COR-L47 (cell line): ENCODE measurements at regions not wholly inside any gene's neighbourhood (a gene's known extent, or its start where the extent isn't known, plus 50 kb on each side); places are given as distances from the start of the nearest gene placed in this dataset.
"Not testable (repeated sequence)": the region's sequence is repeated elsewhere in the genome, so short reads cannot be mapped to it uniquely, and the experiment has no call there.

Experiments
- DNase-seq: peaks from one replicate; lab custom pipeline; 2025; lab: John Stamatoyannopoulos, UW

DNA sequence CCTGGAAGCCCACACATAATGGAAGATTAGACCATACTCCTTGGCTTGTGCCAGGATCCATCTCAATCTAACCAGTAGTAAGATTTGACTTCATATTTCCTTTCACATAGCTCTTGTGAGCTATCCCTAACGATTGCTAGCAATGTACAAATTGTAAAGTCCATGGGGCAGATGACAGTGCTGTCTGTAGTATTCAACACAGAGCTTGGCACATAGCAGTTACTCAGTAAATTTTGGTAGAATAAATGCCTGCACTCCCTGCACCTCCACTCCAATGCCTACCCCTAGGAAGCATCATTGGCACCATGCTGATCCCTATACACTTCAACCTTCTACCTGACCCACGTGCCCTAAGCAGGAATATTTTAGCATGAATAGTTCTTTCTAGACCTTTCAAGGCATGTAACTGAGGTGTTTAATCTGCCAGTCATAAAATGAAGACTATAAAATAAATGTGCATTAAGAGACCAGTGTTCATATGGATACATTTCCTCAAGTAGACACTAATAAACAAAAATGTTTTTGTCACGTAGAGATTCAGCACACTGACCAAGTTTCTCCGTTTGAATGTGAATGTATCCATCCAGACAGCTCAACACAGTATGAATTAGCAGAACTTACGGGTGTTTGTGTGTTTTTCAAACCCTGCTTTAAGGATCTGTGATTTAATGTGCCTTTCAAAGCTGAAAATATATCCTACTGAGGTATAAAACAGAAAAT lies 98.8 kb downstream of the BMP4 start:
- no peak for DNase-seq

DNA sequence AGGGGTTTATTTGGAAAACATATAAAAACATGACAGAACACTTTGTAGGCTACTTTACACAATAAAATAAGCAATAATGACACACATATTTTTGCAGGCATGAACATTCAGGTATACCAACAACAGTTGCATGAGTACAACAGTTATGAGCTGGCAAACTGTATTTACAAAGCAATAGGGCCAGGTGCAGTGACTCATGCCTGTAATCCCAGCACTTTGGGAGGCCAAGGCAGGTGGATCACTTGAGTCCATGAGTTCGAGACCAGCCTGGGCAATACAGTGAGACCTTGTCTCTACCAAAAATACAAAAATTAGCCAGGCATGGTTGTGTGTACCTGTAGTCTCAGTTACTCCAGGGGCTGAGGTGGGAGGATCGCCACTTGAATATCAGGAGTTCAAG lies 101.1 kb downstream of the BMP4 start:
- no peak for DNase-seq

DNA sequence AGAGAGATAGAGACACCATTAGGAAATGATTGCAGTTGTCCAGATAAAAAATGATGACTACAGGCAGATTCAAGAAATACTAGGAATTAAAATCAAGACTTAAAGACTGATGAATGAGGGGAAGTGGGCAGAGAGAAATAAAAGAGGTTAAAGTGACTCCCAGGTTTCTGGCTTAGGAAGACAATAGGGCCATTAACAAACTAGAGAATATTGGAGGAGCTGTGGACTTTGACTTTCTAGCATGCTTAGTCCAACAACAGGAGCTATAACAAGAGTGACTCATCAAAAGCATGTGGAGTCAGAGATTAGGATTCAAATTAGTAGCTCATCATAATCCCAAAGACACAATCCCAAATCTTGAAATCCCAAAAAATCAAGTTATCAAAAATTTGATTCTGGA lies 101.5 kb downstream of the BMP4 start:
- no peak for DNase-seq

DNA sequence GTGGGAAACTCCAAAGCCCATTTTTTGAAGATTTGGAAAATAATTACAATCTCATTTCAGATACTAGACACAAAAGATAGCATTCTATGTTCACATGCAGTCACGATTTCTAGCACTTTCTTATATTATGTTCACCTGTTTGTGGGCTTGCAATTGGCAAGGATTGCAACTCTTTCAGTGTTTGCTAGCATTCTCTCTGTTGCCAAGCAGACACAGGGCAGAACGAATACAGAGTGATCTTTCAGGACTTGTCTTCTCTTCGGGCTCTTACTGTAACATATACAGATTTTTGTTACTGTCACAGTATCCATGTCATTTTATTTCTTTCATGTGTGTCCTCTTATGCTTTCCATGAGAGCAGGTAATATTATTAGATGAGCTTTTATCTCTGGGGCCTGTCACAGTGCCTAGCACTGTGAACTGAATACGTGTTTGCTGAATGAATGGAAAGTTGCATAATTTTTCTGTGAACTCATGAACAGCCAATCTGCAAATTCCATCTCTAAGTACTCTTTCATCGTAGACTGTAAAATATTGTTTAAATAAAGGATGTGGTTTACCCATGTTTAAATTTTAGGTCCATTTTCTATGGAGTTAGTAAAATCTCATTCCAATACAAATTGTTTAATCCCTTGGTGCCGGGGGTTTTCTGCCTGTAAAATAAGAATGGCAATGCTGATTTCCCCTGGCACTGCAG lies 105.1 kb downstream of the BMP4 start:
- DNase-seq = no peak

DNA sequence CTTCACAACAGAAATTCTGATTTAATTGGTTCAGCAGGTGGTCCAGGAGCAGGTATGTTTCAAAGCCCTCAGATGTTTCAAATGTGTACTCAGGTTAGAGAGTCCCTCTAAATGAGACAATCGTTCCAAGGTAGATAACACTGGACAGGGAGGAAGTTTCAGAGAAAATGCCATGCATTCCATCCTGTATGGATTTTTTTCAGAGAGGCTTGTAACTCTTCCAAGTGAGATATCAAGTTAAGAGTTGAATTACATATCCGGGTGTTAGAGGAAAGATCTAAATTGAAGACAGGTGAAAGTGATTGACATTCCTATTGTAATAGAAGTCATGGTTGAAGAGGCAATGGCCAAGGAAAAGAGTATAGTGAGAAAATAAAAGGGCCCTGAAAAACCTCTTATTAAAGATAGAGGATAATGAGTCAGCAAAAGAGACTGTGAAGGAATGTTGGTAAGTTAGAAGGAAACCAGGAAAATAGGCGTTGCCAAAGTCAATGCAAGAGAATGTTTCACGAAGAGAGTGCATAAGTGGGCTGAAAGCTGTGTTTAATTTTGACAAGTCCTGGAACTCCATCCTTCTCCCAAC lies 105.8 kb downstream of the BMP4 start:
- no peak for DNase-seq

DNA sequence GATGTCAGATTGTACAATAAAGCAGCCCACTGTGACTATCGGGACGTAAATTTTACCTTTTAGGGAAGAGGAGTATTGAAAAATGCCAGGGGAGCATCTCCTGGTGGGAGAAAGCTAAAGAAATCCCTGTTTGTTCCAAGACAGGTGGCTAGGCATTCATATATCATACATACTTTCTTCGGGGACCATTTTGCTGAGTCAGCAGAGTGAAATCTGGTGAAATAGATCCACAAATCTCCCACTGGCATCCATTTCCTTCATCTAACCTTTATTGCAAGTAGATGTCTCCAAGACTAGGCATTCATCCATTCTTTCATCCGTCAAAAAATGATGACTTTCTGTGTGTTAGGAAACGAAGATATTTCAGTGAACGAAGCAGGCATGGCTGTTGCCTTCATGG lies 107.1 kb downstream of the BMP4 start:
- no peak for DNase-seq

DNA sequence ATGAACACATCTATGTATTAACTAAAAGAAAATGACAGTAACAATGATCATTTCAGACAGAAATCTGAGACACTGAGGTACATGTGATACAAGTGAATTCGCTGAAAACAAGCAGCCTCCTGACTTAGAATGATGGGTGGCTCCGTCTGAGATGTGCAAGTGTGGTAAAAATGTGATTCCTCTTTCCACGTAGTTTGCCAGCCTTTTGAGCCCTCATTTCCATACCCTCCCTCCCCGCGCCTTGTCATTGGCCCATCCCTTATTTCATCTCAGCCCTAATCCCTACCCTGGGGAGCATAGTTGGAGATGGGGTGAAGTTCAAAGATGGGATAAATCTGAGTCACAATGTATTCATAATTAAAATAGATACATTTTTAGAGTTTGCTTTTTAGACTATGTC lies 107.8 kb downstream of the BMP4 start:
- DNase-seq = no peak

DNA sequence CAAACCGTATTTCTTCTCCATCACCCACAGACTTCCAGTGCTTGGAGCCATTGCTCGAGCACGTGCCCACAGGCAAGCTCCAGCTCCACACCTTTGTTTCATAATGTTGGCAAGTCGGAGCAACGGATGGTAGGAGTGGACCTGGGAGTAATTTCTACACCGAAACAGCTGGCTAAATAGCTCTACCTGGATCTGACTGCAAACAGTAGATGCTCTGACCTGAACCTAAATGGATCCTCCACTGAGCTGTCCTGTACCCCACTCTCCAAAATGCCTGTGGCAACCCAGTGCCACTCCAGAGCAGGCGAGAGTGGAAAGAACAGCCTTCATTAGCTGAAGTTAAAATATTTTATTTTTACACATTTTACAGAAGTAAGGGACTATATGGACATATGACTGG lies 108.7 kb downstream of the BMP4 start:
- no peak for DNase-seq

DNA sequence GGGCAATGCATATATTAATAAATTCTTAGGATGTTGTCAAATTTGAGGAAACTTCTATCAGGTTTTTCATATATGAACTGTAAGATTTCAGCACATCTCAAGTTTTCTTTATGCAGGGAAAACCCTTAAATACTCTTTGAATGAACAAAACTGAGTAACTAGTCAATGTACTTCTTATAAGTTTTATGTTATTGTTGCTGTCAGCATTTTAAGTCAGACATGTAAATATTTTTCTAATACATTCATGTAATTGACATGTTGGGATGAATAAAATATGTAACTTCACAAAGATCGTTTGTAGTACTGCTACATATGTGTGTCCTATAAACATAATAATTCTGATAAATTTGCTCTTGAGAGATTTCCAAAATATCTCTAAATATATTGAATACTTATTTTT lies 109.6 kb downstream of the BMP4 start:
- no peak for DNase-seq

DNA sequence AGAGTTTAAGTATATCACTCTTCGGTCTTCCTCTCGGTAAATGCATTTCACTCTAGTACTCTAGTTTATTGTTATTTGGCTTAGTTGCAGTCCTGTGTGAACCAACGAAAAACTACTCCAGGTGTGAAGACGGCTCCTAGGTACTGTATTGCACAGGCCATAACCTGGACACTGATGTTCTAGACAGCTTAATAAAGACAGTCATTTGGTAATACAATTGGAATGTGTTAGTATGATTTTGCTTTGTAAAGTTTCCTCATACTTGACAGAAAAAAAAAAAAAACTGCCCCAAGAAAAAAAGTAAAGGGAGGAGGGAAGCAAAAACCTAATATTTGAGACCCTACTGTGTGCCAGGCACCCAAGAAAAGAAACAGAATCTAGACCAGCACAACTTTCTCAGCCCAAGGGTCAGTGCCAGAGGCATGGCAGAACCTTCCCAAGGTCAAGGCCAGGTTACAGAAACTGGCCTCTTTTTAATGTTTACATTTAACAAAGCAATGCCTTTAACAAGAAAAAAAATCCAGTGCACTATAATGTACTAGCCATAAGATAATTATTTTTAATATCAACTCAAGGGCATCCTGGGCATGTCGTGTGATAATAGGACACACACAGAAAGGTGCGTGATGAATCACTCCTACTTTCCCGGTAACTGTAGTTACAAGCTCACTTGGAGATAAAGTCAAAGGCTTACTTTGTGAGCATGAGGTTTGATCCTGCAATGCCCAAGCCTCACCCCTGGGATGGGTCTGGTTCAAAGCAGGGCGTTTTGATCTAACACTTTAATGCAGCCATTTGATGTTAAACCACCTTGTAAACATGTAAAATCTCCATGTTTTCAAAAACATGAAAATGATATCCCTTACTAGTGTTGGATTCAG lies 110.6 kb downstream of the BMP4 start:
- no peak for DNase-seq

DNA sequence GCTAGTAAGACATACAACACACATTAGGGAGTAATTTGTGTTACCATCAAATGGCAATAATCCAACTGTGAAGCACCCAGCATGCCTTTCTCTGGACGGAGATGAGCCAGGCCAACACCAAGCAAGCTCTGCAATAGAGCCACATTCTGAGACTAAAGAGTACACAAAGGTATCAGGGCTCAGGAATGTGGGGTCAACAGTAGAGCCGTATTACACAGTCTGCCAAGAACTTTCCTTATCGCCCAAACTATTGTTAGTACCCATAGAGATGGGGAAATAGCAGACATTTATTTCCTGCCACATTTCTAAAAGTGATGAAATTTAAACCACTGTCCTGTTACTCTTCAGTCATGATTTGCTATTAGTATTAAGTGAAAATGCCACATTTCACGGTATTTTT lies 113.7 kb downstream of the BMP4 start:
- no peak for DNase-seq

DNA sequence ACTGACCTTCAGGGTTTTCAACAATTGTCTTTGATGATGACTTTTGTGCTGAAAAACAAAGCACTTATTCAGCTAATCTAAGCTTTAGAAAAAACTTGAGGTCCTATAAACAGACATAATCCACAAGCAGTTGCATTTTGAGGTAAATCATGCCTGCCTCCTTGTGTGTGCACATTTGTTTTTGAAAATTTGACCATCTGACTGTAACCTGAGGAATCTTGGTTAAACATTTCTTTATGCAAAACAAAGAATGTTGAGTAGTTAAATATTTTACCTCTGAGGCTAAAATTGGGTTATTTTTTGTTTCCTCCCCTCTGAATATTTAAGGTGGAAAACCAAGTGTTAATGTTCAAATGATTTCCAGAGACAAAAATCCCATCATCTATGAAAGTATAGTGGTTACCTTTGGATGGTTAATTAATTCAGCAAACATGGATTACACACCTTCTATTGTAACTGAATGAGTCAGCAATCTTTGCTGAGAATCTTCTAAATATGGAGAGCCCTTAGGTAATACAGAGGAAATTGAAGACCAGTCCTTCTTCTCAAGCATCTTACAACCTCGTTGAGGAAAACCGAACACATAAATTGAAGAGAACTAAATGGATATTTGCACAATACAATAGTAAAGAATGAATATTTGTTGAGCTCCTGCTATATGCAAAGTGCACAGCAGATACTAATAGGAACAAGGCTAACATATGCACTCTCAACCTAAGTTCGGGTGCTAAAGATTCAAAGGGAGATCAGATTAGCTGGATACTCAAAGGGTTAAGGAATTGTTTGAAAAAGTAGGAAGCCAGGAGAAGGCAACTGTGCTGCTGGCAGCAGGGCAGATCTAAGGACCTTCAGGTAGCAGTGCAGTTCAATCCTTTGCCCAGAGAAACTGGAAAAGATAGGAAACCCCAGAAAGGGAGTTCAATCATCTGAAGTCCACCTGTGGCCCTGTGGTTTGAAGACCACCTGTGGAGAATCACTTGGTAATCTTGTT lies 115.2 kb downstream of the BMP4 start:
- DNase-seq = no peak

DNA sequence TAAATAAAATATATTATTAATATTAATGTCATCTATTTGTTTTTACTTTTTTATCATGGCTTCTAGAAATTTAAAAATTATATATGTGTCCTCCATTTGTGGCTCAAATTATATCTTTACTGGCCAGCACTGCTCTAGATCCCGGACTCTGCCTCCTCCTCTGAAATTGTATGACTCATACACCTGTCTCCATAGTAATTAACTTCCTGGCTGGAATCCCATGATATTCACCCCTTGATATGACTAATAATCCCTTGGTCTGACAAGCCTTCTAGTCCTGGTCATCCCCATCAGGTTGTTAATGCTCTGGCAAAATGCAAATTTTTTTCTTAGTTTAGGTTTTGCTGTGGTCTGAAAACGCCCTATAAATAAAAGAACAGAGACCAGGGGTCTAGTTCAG lies 116.2 kb downstream of the BMP4 start:
- DNase-seq = no peak

DNA sequence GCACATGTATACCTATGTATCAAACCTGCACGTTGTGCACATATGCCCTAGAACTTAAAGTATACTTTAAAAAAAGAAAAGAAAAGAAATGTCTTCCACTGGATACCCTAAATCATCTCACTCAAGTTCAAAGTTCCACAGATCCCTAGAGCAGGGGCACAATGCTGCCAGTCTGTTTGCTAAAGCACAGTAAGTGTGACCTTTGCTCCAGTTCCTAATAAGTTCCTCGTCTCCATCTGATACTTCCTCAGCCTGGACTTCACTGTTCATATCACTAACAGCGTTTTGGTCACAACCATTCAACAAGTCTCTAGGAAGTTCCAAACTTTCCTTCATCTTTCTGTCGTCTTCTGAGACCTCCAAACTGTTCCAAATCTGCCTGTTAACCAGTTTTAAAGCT lies 118.3 kb downstream of the BMP4 start:
- no peak for DNase-seq

DNA sequence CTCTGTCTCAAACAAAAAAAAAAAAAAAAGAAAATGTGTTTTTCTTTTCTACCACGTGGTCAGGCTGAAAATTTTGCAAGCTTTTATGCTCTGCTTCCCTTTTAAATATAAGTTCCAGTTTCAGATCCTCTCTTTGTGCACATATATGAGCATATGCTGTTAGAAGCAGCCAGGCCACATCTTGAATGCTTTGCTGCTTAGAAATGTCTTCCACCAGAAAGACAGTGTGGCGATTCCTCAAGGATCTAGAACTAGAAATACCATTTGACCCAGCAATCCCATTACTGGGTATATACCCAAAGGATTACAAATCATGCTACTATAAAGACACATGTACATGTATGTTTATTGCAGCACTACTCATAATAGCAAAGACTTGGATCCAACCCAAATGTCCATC lies 119.0 kb downstream of the BMP4 start:
- not testable (repeated sequence) for DNase-seq

DNA sequence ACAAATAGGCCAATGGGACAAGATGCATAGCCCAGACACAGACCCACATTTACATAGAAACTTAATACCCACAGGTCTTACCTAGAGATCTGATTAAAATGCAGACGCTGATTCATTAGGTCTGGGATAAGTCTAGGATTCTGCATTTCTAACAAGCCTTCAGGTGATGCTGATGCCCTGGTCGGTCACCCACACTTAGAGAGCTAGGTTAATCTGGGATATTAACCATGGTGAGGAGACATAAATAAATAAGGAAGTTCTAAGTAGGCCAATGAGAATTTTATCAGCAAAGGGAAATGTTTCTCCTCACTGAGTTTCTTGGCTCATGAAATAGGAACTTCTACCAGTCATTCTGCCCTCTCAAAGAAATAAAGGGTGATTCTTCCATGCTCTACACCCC lies 120.1 kb downstream of the BMP4 start:
- DNase-seq = no peak

DNA sequence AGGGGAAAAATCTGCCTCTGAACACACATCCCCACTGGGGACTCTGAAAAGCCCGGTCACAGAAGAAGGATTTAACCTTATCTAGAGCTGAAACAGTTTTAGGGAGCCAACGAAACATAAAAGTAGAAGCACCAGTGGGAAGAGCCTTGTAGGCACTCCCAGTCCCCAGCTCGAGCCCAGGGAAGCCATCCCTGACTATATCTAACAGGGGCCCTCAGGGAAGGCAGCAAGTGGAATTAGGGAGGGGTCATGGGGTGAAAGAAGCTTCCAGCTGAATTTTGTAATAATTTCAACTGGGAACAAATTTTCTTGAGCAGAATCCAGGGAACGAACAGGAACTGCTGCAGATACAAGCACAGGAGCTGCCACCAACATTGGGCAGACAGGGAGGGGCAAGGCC lies 127.8 kb downstream of the BMP4 start:
- no peak for DNase-seq

DNA sequence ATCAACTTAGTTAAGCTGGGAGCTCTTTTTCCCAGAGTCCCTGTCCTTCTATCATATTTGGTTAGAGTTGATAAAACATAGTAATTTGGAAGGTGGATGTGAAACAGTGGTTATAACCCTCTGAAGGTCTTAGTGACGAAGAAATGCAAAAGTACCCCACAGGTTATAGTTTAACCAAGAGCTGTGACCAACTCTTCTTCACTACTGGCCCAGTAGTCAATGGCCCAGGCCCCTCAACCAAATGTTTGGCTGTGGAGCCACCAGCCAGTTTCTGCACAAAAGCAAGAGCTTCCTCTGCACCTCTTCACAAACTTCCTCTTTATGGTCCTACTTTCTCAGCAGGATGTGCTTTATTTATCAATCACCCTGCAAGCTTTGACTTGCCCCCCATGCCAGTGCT lies 132.6 kb downstream of the BMP4 start:
- no peak for DNase-seq

DNA sequence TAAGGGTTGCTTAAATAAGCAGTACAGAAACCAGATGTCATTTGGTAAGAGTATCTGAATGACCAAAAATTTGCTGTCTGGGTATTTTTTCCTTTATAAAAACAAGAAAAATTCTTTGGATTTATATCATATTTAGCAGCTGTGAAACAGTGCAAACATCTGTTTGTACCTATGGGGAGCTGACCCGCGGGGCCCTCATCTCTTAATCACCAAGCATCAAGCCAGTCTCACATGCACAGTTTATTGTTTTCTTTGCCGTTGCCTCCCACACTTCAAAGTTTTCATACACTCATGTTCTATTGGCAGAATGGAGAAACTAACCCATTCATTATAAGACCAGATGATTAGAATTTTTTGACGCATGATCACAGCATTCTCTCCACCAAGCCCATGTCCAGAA lies 142.2 kb downstream of the BMP4 start:
- DNase-seq = no peak

DNA sequence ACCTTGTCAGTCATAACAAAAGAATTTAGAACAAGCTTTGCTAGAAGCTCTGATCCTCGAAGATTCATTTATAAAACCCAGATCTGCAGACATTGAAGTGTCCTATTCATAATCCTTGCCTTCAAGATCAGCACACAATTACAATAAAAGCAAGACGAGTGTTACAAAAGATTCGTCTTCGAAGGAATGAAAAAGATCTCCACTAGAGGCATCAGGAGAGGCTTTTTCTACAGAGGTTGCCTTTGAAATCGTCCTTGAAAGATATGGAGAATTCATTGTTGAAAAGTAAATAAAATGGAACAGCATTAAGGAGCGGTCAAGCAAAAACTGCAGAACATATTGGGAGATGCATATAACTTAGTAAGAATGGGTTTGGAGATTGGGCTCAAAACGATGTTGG lies 146.4 kb downstream of the BMP4 start:
- DNase-seq = no peak

DNA sequence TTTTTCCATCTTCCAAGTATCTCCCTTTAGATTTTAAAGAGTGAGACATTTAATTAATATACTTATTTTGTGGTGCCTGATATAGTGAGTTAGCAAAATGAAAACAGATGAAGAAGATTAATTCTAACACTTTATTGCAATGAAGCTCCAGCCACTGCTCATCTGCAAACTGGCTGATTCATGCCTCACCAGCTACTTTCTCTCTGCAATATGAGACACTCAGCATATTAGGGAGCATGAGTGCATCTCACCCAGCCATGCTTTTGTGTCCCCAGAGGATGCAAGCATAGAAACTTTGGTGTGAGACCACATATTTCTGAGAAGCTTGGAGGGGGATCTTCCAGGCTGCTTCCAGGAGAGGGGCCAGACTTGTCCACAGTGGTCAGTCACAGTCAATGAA lies 148.6 kb downstream of the BMP4 start:
- DNase-seq = no peak
